ENCODE measurements at regions not wholly inside any gene's neighbourhood (a gene's known extent, or its start where the extent isn't known, plus 50 kb on each side); places are given as distances from the start of the nearest gene placed in this dataset.

DNA sequence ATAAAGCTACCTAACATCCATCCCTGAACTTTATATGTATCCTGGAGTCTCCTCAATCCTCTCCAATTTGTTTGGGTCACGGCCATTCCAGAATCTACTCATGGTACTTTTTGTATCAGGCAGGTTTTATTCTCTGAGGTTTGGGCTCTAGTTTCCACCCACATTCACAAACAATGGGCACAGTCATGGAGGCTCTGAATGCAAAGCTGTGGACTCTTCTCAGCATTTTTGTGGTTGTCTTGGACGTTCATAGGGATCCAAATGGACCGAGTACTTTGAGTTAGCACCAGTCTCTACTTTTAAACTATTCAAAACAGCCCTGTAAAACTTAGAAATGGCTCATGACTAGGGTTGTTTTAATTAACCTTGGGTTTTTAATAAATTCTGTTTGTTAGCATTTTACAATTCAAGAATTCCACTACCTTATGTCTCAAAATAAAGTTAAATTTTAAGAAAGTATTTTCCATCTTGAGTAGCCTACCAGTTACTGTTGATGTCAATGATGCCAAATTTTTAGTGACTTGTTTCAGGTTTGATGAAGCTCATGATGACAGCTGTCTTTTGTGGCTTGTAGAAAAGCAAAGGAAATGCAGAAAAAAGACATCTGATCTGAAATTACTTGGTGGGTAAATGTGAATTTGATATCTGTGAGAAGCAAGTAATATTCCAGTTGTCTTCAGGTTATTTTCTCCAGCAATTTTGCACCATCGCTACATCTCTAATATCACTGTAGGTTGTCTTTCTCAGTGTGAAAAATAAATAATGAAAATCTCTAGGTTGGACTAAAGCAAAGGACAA is 275.7 kb upstream of the THBS1 start:
- in situ Hi-C loops (cut with HindIII; ENCODE audit: low pct_ligation_motif_present, low sequenced_read_pairs) = no loop called here
- H3K27me3 ChIP-seq (replicated peaks) = no peaks in the 10 kb centered on the region
- no peak for DNase-seq
- TF ChIP-seq, protein P1, sequence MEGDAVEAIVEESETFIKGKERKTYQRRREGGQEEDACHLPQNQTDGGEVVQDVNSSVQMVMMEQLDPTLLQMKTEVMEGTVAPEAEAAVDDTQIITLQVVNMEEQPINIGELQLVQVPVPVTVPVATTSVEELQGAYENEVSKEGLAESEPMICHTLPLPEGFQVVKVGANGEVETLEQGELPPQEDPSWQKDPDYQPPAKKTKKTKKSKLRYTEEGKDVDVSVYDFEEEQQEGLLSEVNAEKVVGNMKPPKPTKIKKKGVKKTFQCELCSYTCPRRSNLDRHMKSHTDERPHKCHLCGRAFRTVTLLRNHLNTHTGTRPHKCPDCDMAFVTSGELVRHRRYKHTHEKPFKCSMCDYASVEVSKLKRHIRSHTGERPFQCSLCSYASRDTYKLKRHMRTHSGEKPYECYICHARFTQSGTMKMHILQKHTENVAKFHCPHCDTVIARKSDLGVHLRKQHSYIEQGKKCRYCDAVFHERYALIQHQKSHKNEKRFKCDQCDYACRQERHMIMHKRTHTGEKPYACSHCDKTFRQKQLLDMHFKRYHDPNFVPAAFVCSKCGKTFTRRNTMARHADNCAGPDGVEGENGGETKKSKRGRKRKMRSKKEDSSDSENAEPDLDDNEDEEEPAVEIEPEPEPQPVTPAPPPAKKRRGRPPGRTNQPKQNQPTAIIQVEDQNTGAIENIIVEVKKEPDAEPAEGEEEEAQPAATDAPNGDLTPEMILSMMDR (IDR thresholded peaks at IDR 0.05; ENCODE audit: low read depth, low read length, missing control alignments) = no peak
- H3K36me3 ChIP-seq (replicated peaks) = no peaks in the 10 kb centered on the region
- no peak overlapping the region for H3K4me3 ChIP-seq (ENCODE audit: low read depth, low read length)
- no peak overlapping the region for H3K27ac ChIP-seq

- Histone ChIP-seq H3K27me3 (replicated peaks) (no peaks in the 10 kb centered on the region), H3K36me3 (replicated peaks) (no peaks in the 10 kb centered on the region), H3K4me3 (ENCODE audit: low read depth, low read length) (no peak overlapping the region), H3K27ac (no peak overlapping the region)
- TF ChIP-seq, protein P1 (IDR thresholded peaks at IDR 0.05; ENCODE audit: low read depth, low read length, missing control alignments) = no peak
- DNase-seq = no peak
- in situ Hi-C loops (cut with HindIII; ENCODE audit: low pct_ligation_motif_present, low sequenced_read_pairs) = no loop called here
Measured at GRCh38 chr15:39310633-39311032, 270.2 kb upstream of the THBS1 start.

GRCh38 chr15:39312984-39313383 is 267.9 kb upstream of the THBS1 start:
- TF ChIP-seq, protein P1 (IDR thresholded peaks at IDR 0.05; ENCODE audit: low read depth, low read length, missing control alignments) = peak; percentile 25
- in situ Hi-C loops (cut with HindIII; ENCODE audit: low pct_ligation_motif_present, low sequenced_read_pairs) = no loop called here
- Histone ChIP-seq H3K4me3 (ENCODE audit: low read depth, low read length) (no peak overlapping the region), H3K27me3 (replicated peaks) (no peaks in the 10 kb centered on the region), H3K27ac (no peak overlapping the region), H3K36me3 (replicated peaks) (no peaks in the 10 kb centered on the region)
- no peak for DNase-seq

DNA sequence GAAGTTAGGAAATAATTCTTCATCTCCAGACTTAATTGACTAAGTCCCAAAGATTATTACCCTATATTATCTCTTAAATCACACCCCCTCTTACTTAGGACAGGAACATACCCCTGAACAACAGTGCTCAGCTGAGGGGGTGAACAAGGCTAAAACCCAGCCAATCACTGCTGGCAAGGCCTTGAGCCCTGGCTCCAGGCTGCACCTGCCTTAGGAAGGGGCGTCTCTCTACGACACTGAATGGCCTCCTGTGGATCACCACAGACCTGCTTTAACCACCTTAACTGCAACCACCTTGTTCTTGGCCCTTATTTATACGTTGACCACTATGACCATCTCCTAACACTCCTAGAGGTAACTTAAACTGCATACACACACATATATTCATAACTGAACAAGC is 267.4 kb upstream of the THBS1 start:
- in situ Hi-C loops (cut with HindIII; ENCODE audit: low pct_ligation_motif_present, low sequenced_read_pairs) = no loop called here

GRCh38 chr15:39313881-39314280 is 267.0 kb upstream of the THBS1 start:
- H3K36me3 ChIP-seq (replicated peaks) = no peaks in the 10 kb centered on the region
- H3K27ac ChIP-seq = no peak overlapping the region
- no peaks in the 10 kb centered on the region for H3K27me3 ChIP-seq (replicated peaks)
- in situ Hi-C loops (cut with HindIII; ENCODE audit: low pct_ligation_motif_present, low sequenced_read_pairs) = no loop called here
- no peak for DNase-seq
- TF ChIP-seq, protein P1 (IDR thresholded peaks at IDR 0.05; ENCODE audit: low read depth, low read length, missing control alignments) = no peak
- no peak overlapping the region for H3K4me3 ChIP-seq (ENCODE audit: low read depth, low read length)

More for the DNA sequence above, 267.4 kb upstream of the THBS1 start:
- Histone ChIP-seq H3K27me3 (replicated peaks) (no peaks in the 10 kb centered on the region), H3K27ac (no peak overlapping the region), H3K36me3 (replicated peaks) (no peaks in the 10 kb centered on the region), H3K4me3 (ENCODE audit: low read depth, low read length) (no peak overlapping the region)
- DNase-seq = no peak
- TF ChIP-seq, protein P1 (IDR thresholded peaks at IDR 0.05; ENCODE audit: low read depth, low read length, missing control alignments) = no peak

All from brain microvascular endothelial cell (primary cell).